ENCODE measurements at regions not wholly inside any gene's neighbourhood (a gene's known extent, or its start where the extent isn't known, plus 50 kb on each side); places are given as distances from the start of the nearest gene placed in this dataset.

- DNase-seq (no peak), ATAC-seq (no peak)
- Histone ChIP-seq H3K27me3 (no peaks in the 10 kb centered on the region), H3K36me3 (no peaks in the 10 kb centered on the region), H3K27ac (no peak overlapping the region), H3K9me3 (no peaks in the 10 kb centered on the region), H3K4me1 (no peaks in the 10 kb centered on the region), H3K4me3 (no peak overlapping the region)
- intact Hi-C loops (cut with DNase I), result no loop called here
- TF ChIP-seq CTCF (IDR thresholded peaks at IDR 0.05) (no peak), POLR2A (IDR thresholded peaks at IDR 0.05) (no peak)
- WGBS (ENCODE audit: insufficient coverage, low coverage, low lambda C conversion rate, missing lambda C conversion rate), result 83% methylated on average over 1 of the region's 1 CpG
These were observed 186.2 kb upstream of the PARD3B start for GRCh38 chr2:204359076-204359475.

GRCh38 chr2:204360218-204361007 lies 184.9 kb upstream of the PARD3B start:
- Histone ChIP-seq H3K27me3 (no peaks in the 10 kb centered on the region), H3K36me3 (no peaks in the 10 kb centered on the region), H3K27ac (no peak overlapping the region), H3K4me3 (no peak overlapping the region), H3K9me3 (no peaks in the 10 kb centered on the region), H3K4me1 (no peaks in the 10 kb centered on the region)
- ATAC-seq (no peak), DNase-seq (no peak)
- intact Hi-C loops (cut with DNase I), result no loop called here
- WGBS (ENCODE audit: insufficient coverage, low coverage, low lambda C conversion rate, missing lambda C conversion rate), result 79% methylated on average over 4 of the region's 5 CpGs
- TF ChIP-seq POLR2A (IDR thresholded peaks at IDR 0.05), result no peak
- no peak for TF ChIP-seq CTCF (IDR thresholded peaks at IDR 0.05)

- DNase-seq (no peak), ATAC-seq (no peak)
- no peaks in the 10 kb centered on the region for H3K9me3 ChIP-seq
- TF ChIP-seq POLR2A (IDR thresholded peaks at IDR 0.05), result no peak
- no peak overlapping the region for H3K27ac ChIP-seq
- intact Hi-C loops (cut with DNase I), result no loop called here
- no peaks in the 10 kb centered on the region for H3K36me3 ChIP-seq
- H3K27me3 ChIP-seq, result no peaks in the 10 kb centered on the region
- H3K4me1 ChIP-seq, result no peaks in the 10 kb centered on the region
- H3K4me3 ChIP-seq, result no peak overlapping the region
- WGBS (ENCODE audit: insufficient coverage, low coverage, low lambda C conversion rate, missing lambda C conversion rate), result 79% methylated on average over 2 of the region's 2 CpGs
These were observed 183.5 kb upstream of the PARD3B start for GRCh38 chr2:204361738-204362137.

GRCh38 chr2:204362581-204362980 lies 182.7 kb upstream of the PARD3B start:
- intact Hi-C loops (cut with DNase I), result no loop called here
- 72% methylated on average over 2 of the region's 2 CpGs for WGBS (ENCODE audit: insufficient coverage, low coverage, low lambda C conversion rate, missing lambda C conversion rate)
- no peak for TF ChIP-seq CTCF (IDR thresholded peaks at IDR 0.05)
- no peak for TF ChIP-seq POLR2A (IDR thresholded peaks at IDR 0.05)

GRCh38 chr2:204363513-204363912 lies 181.8 kb upstream of the PARD3B start:
- no peaks in the 10 kb centered on the region for H3K4me1 ChIP-seq
- no peaks in the 10 kb centered on the region for H3K9me3 ChIP-seq
- intact Hi-C loops (cut with DNase I), result no loop called here
- no peaks in the 10 kb centered on the region for H3K36me3 ChIP-seq
- H3K27me3 ChIP-seq, result no peaks in the 10 kb centered on the region
- TF ChIP-seq CTCF (IDR thresholded peaks at IDR 0.05), result no peak
- no peak for TF ChIP-seq POLR2A (IDR thresholded peaks at IDR 0.05)
- no peak for DNase-seq
- no peak overlapping the region for H3K27ac ChIP-seq
- H3K4me3 ChIP-seq, result no peak overlapping the region
- ATAC-seq, result no peak
- WGBS (ENCODE audit: insufficient coverage, low coverage, low lambda C conversion rate, missing lambda C conversion rate), result 61% methylated on average over 2 of the region's 2 CpGs

More at GRCh38 chr2:204362581-204362980, 182.7 kb upstream of the PARD3B start:
- no peak for DNase-seq
- no peak overlapping the region for H3K4me3 ChIP-seq
- H3K27ac ChIP-seq, result no peak overlapping the region
- no peaks in the 10 kb centered on the region for H3K36me3 ChIP-seq
- no peak for ATAC-seq
- no peaks in the 10 kb centered on the region for H3K9me3 ChIP-seq
- H3K4me1 ChIP-seq, result no peaks in the 10 kb centered on the region
- no peaks in the 10 kb centered on the region for H3K27me3 ChIP-seq

Measured in right lobe of liver (tissue), 6 donors.